Gastroesophageal sphincter (tissue), 4 donors: ENCODE measurements at regions not wholly inside any gene's neighbourhood (a gene's known extent, or its start where the extent isn't known, plus 50 kb on each side); places are given as distances from the start of the nearest gene placed in this dataset.
A peak's percentile ranks its signal among the peaks of the same experiment; 100 is the strongest.

Experiments used
- ATAC-seq: fragments of 150-250 bp; one replicate; pipeline ENCODE4 v1.9.1; 2016; ENCODE audit warnings: mild to moderate bottlenecking, moderate library complexity
- H3K27ac ChIP-seq, 4 donors: fragments of 200-600 bp; sonication (generic) in 3 of 4; 1 replicate in 3 of 4; 2 replicates in 1 of 4; pipeline ENCODE4 v1.5.1; 2016 to 2019
- H3K27me3 ChIP-seq: fragments of 200-600 bp; sonication (generic); one replicate; pipeline ENCODE4 v1.5.1; 2019
- H3K36me3 ChIP-seq, 2 donors: fragments of 200-600 bp; sonication (generic); one replicate each; pipeline ENCODE4 v1.5.1; 2019; ENCODE audit warnings: control low read depth in 1 of 2
- H3K4me1 ChIP-seq, 3 donors: fragments of 200-600 bp; sonication (generic); 1 replicate in 2 of 3; 2 replicates in 1 of 3; pipeline ENCODE4 v1.5.1; 2016 to 2019; ENCODE audit warnings: control low read depth in 2 of 3
- H3K4me3 ChIP-seq, 2 donors: fragments of 200-600 bp; sonication (generic); one replicate each; pipeline ENCODE4 v1.5.1; 2019; ENCODE audit warnings: mild to moderate bottlenecking in 1 of 2, moderate library complexity in 1 of 2
- H3K9me3 ChIP-seq, 3 donors: fragments of 200-600 bp; sonication (generic); one replicate each; pipeline ENCODE4 v1.5.1; 2017 to 2019; ENCODE audit warnings: control low read depth in 2 of 3
- CTCF ChIP-seq, 4 experiments: fragments of 200-600 bp in 2 of 4; fragments of 450-650 bp in 2 of 4; sonication (generic) in 1 of 4; IDR thresholded peaks; one replicate each; pipeline ENCODE4 v1.5.1; 2017 to 2019; ENCODE audit warnings: antibody characterized with exemption in 4 of 4, mild to moderate bottlenecking in 2 of 4, moderate library complexity in 2 of 4
- EP300 ChIP-seq: sonication (generic); formaldehyde crosslinking; IDR thresholded peaks from one replicate; pipeline ENCODE4 v1.6.1; 2017; ENCODE audit warnings: antibody characterized with exemption, mild to moderate bottlenecking
- POLR2A ChIP-seq, 2 donors: fragments of 450-650 bp; IDR thresholded peaks; one replicate each; pipeline ENCODE4 v1.6.1; 2017; ENCODE audit warnings: antibody characterized with exemption in 2 of 2, mild to moderate bottlenecking in 2 of 2, moderate library complexity in 1 of 2
- POLR2AphosphoS5 ChIP-seq: sonication (generic); formaldehyde crosslinking; IDR thresholded peaks from one replicate; pipeline ENCODE4 v1.6.1; 2017; ENCODE audit warnings: antibody characterized with exemption
- WGBS, 2 donors: methylation state at CpG; one replicate each; pipeline ENCODE4 v1.1.5; 2018; ENCODE audit warnings: low coverage in 1 of 2; 5-methylcytosine and 5-hydroxymethylcytosine counted together

GRCh38 chr11:35076201-35077100 lies 62.5 kb upstream of the CD44 start:
- TF ChIP-seq EP300, result no peak
- TF ChIP-seq POLR2A (IDR thresholded peaks at IDR 0.05), result no peak
- TF ChIP-seq POLR2AphosphoS5, result no peak
- no peak for TF ChIP-seq CTCF (IDR thresholded peaks at IDR 0.05)
- Histone ChIP-seq H3K9me3 (no peaks in the 10 kb centered on the region), H3K27ac (peak overlapping the region in 1 of 4 donors; percentile 9), H3K4me1 (no peaks in the 10 kb centered on the region), H3K4me3 (no peak overlapping the region), H3K36me3 (no peaks in the 10 kb centered on the region), H3K27me3 (no peaks in the 10 kb centered on the region)
- ATAC-seq, result no peak
- 65 to 72% methylated on average over 3 to 4 of the region's 4 CpGs for WGBS, 2 donors

- Histone ChIP-seq H3K4me1 (peaks cover 0 to 12% (median 10%) of the 10 kb centered on the region in 3 donors), H3K9me3 (no peaks in the 10 kb centered on the region), H3K27ac (no peak overlapping the region), H3K27me3 (no peaks in the 10 kb centered on the region), H3K4me3 (no peak overlapping the region), H3K36me3 (no peaks in the 10 kb centered on the region)
- WGBS, 2 donors, result 49 to 82% methylated on average over 5 of the region's 5 CpGs
- TF ChIP-seq EP300 (no peak), POLR2AphosphoS5 (no peak), CTCF (IDR thresholded peaks at IDR 0.05) (no peak), POLR2A (IDR thresholded peaks at IDR 0.05) (no peak)
- ATAC-seq, result no peak
Measured at GRCh38 chr11:35077709-35078469, 61.1 kb upstream of the CD44 start.

GRCh38 chr11:35078470-35078735 lies 60.6 kb upstream of the CD44 start:
- 100% methylated on average over 1 of the region's 1 CpG for WGBS, 2 donors
- Histone ChIP-seq H3K27me3 (no peaks in the 10 kb centered on the region), H3K9me3 (no peaks in the 10 kb centered on the region), H3K36me3 (no peaks in the 10 kb centered on the region), H3K27ac (no peak overlapping the region), H3K4me1 (peaks cover 3 to 17% (median 16%) of the 10 kb centered on the region in 3 donors), H3K4me3 (no peak overlapping the region)
- no peak for ATAC-seq
- TF ChIP-seq POLR2AphosphoS5 (no peak), POLR2A (IDR thresholded peaks at IDR 0.05) (no peak), EP300 (no peak), CTCF (IDR thresholded peaks at IDR 0.05) (no peak)

GRCh38 chr11:35079611-35080010 lies 59.4 kb upstream of the CD44 start:
- WGBS, 2 donors, result 70% methylated on average over 4 of the region's 4 CpGs; no CpG with 5 or more reads in 1 of the 2 donors
- Histone ChIP-seq H3K27ac (no peak overlapping the region), H3K36me3 (no peaks in the 10 kb centered on the region), H3K4me3 (no peak overlapping the region), H3K9me3 (no peaks in the 10 kb centered on the region), H3K27me3 (no peaks in the 10 kb centered on the region), H3K4me1 (peaks cover 10 to 29% (median 28%) of the 10 kb centered on the region in 3 donors)
- TF ChIP-seq EP300 (no peak), CTCF (IDR thresholded peaks at IDR 0.05) (no peak), POLR2AphosphoS5 (no peak), POLR2A (IDR thresholded peaks at IDR 0.05) (no peak)
- ATAC-seq, result no peak
